Testis (tissue), 2 donors: ENCODE measurements at regions not wholly inside any gene's neighbourhood (a gene's known extent, or its start where the extent isn't known, plus 50 kb on each side); places are given as distances from the start of the nearest gene placed in this dataset.

Experiments
- DNase-seq: peaks from one replicate; pipeline ENCODE4 v3.0.0-alpha.2; 2019
- H3K27ac ChIP-seq, 2 donors: fragments of 200-600 bp; sonication (generic); one replicate each; pipeline ENCODE4 v1.5.1; 2019
- H3K27me3 ChIP-seq: fragments of 200-600 bp; sonication (generic); one replicate; pipeline ENCODE4 v1.5.1; 2019
- H3K36me3 ChIP-seq: fragments of 200-600 bp; sonication (generic); one replicate; pipeline ENCODE4 v1.5.1; 2017; ENCODE audit warnings: low read depth; ENCODE audit errors: missing control alignments
- H3K4me1 ChIP-seq: fragments of 200-600 bp; sonication (generic); one replicate; pipeline ENCODE4 v1.5.1; 2019
- H3K4me3 ChIP-seq, 2 donors: fragments of 200-600 bp; sonication (generic); one replicate each; pipeline ENCODE4 v1.5.1; 2017 to 2019
- H3K9me3 ChIP-seq: fragments of 200-600 bp; sonication (generic); one replicate; pipeline ENCODE4 v1.5.1; 2017
- CTCF ChIP-seq, 3 experiments: fragments of 450-650 bp in 2 of 3; fragments of 200-600 bp in 1 of 3; sonication (generic) in 1 of 3; IDR thresholded peaks; one replicate each; pipeline ENCODE4 v1.5.1; 2016 to 2019; ENCODE audit warnings: antibody characterized with exemption in 3 of 3, mild to moderate bottlenecking in 2 of 3, moderate library complexity in 1 of 3
- POLR2A ChIP-seq: fragments of 450-650 bp; IDR thresholded peaks from one replicate; pipeline ENCODE4 v1.6.1; 2017; ENCODE audit warnings: antibody characterized with exemption, mild to moderate bottlenecking, moderate library complexity
- WGBS, 2 donors: methylation state at CpG; one replicate each; pipeline ENCODE4 v1.1.5; 2018; 5-methylcytosine and 5-hydroxymethylcytosine counted together
- intact Hi-C: fragments of 100-400 bp; cut with DNase I; formaldehyde crosslinking; loops from one replicate; pipeline ENCODE4 v1.15.1; 2023; ENCODE audit warnings: low total_unique reads

- TF ChIP-seq CTCF (IDR thresholded peaks at IDR 0.05) (no peak), POLR2A (no peak)
- H3K36me3 ChIP-seq = no peaks in the 10 kb centered on the region
- no peak overlapping the region for H3K27ac ChIP-seq
- H3K4me1 ChIP-seq = no peaks in the 10 kb centered on the region
- H3K9me3 ChIP-seq = no peaks in the 10 kb centered on the region
- 78 to 82% methylated on average over 8 of the region's 8 CpGs for WGBS, 2 donors
- H3K27me3 ChIP-seq = no peaks in the 10 kb centered on the region
- intact Hi-C loops = no loop called here
- H3K4me3 ChIP-seq = no peak overlapping the region
- no peak for DNase-seq
These were observed 145.7 kb downstream of the NXNL2 start for GRCh38 chr9:88680505-88681160.

- no peak for DNase-seq
- intact Hi-C loops = no loop called here
- WGBS, 2 donors = 77 to 88% methylated on average over 8 of the region's 8 CpGs
- Histone ChIP-seq H3K4me3 (no peak overlapping the region), H3K27me3 (no peaks in the 10 kb centered on the region), H3K4me1 (no peaks in the 10 kb centered on the region), H3K9me3 (no peaks in the 10 kb centered on the region), H3K36me3 (no peaks in the 10 kb centered on the region), H3K27ac (no peak overlapping the region)
- TF ChIP-seq POLR2A (no peak), CTCF (IDR thresholded peaks at IDR 0.05) (no peak)
These were observed 146.5 kb downstream of the NXNL2 start for GRCh38 chr9:88681434-88681833.

GRCh38 chr9:88682431-88682831 is 147.5 kb downstream of the NXNL2 start:
- Histone ChIP-seq H3K9me3 (no peaks in the 10 kb centered on the region), H3K4me1 (no peaks in the 10 kb centered on the region), H3K4me3 (no peak overlapping the region), H3K36me3 (no peaks in the 10 kb centered on the region), H3K27me3 (no peaks in the 10 kb centered on the region), H3K27ac (no peak overlapping the region)
- 68 to 79% methylated on average over 11 to 12 of the region's 12 CpGs for WGBS, 2 donors
- no peak for DNase-seq
- TF ChIP-seq POLR2A = no peak
- no peak for TF ChIP-seq CTCF (IDR thresholded peaks at IDR 0.05)
- intact Hi-C loops = no loop called here

- H3K4me1 ChIP-seq = no peaks in the 10 kb centered on the region
- no peak overlapping the region for H3K27ac ChIP-seq
- TF ChIP-seq CTCF (IDR thresholded peaks at IDR 0.05) (no peak), POLR2A (no peak)
- H3K27me3 ChIP-seq = no peaks in the 10 kb centered on the region
- intact Hi-C loops = no loop called here
- 77 to 92% methylated on average over 8 of the region's 8 CpGs for WGBS, 2 donors
- DNase-seq = no peak
- no peaks in the 10 kb centered on the region for H3K36me3 ChIP-seq
- no peaks in the 10 kb centered on the region for H3K9me3 ChIP-seq
- H3K4me3 ChIP-seq = no peak overlapping the region
These were observed 149.1 kb downstream of the NXNL2 start for GRCh38 chr9:88684046-88684445.

- TF ChIP-seq POLR2A = no peak
- no peak for TF ChIP-seq CTCF (IDR thresholded peaks at IDR 0.05)
- Histone ChIP-seq H3K4me3 (peak overlapping the region in 1 of 2 donors; percentile 38), H3K36me3 (no peaks in the 10 kb centered on the region), H3K27me3 (no peaks in the 10 kb centered on the region), H3K9me3 (no peaks in the 10 kb centered on the region), H3K27ac (no peak overlapping the region), H3K4me1 (no peaks in the 10 kb centered on the region)
- WGBS, 2 donors = 54 to 68% methylated on average over 9 to 10 of the region's 10 CpGs
- DNase-seq = no peak
- intact Hi-C loops = no loop called here
These were observed 149.9 kb downstream of the NXNL2 start for GRCh38 chr9:88684845-88685244.
